Neural progenitor cell (in vitro differentiated cells): ENCODE measurements at regions not wholly inside any gene's neighbourhood (a gene's known extent, or its start where the extent isn't known, plus 50 kb on each side); places are given as distances from the start of the nearest gene placed in this dataset.

Experiments
- DNase-seq: peaks from one replicate; pipeline ENCODE4 v3.0.0-alpha.2; 2016; ENCODE audit warnings: low spot score
- H2AFZ ChIP-seq: fragments of 200-600 bp; sonication (generic); replicated peaks from 2 replicates; pipeline ENCODE4 v1.6.1; 2016; ENCODE audit warnings: antibody characterized with exemption
- H3F3A ChIP-seq: fragments of 200-600 bp; sonication (generic); 2 replicates; pipeline ENCODE4 v1.6.1; 2016; ENCODE audit warnings: antibody characterized with exemption, low read depth
- H3K27ac ChIP-seq: fragments of 200-600 bp; sonication (generic); 2 replicates; pipeline ENCODE4 v1.5.1; 2016; ENCODE audit warnings: mild to moderate bottlenecking
- H3K27me3 ChIP-seq: fragments of 200-600 bp; sonication (generic); 2 replicates; pipeline ENCODE4 v1.6.1; 2016; ENCODE audit warnings: mild to moderate bottlenecking, moderate library complexity
- H3K36me3 ChIP-seq: fragments of 200-600 bp; sonication (generic); 2 replicates; pipeline ENCODE4 v1.5.1; 2016
- H3K4me1 ChIP-seq: fragments of 200-600 bp; sonication (generic); 2 replicates; pipeline ENCODE4 v1.6.1; 2016; ENCODE audit warnings: mixed run types
- H3K4me2 ChIP-seq: fragments of 200-600 bp; sonication (generic); 2 replicates; pipeline ENCODE4 v1.6.1; 2016
- H3K4me3 ChIP-seq: fragments of 200-600 bp; sonication (generic); 2 replicates; pipeline ENCODE4 v1.5.1; 2016
- H3K79me2 ChIP-seq: fragments of 200-600 bp; sonication (generic); 2 replicates; pipeline ENCODE4 v1.6.1; 2016; ENCODE audit warnings: low read depth
- H3K9ac ChIP-seq: fragments of 200-600 bp; sonication (generic); 2 replicates; pipeline ENCODE4 v1.6.1; 2016
- H3K9me3 ChIP-seq: fragments of 200-600 bp; sonication (generic); 2 replicates; pipeline ENCODE4 v1.5.1; 2016; ENCODE audit warnings: low read depth
- H4K20me1 ChIP-seq: fragments of 200-600 bp; sonication (generic); 2 replicates; pipeline ENCODE4 v1.6.1; 2016; ENCODE audit warnings: low read depth
- H3K27ac Mint-ChIP-seq: 3 replicates; pipeline ENCODE4 v1.8.0; 2021; ENCODE audit warnings: mixed read lengths
- H3K27me3 Mint-ChIP-seq: 2 replicates; pipeline ENCODE4 v1.8.0; 2022; ENCODE audit warnings: low read depth, mild to moderate bottlenecking, inconsistent platforms, moderate library complexity, mixed read lengths; ENCODE audit not compliant: insufficient read depth
- H3K36me3 Mint-ChIP-seq: 3 replicates; pipeline ENCODE4 v1.8.0; 2021; ENCODE audit warnings: mixed read lengths
- H3K4me1 Mint-ChIP-seq: 3 replicates; pipeline ENCODE4 v1.8.0; 2021; ENCODE audit warnings: mixed read lengths
- H3K4me3 Mint-ChIP-seq: 3 replicates; pipeline ENCODE4 v1.8.0; 2021; ENCODE audit warnings: mild to moderate bottlenecking, moderate library complexity, mixed read lengths
- H3K9me3 Mint-ChIP-seq: 3 replicates; pipeline ENCODE4 v1.8.0; 2020; ENCODE audit warnings: mixed read lengths
- EZH2 ChIP-seq: fragments of 200-600 bp; sonication (generic); IDR thresholded peaks from 2 replicates; pipeline ENCODE4 v1.6.1; 2017; ENCODE audit warnings: antibody characterized with exemption, mild to moderate bottlenecking, moderate library complexity
- EZH2phosphoT487 ChIP-seq: fragments of 200-600 bp; sonication (generic); IDR thresholded peaks from 2 replicates; pipeline ENCODE4 v1.6.1; 2017; ENCODE audit warnings: antibody characterized with exemption
- TF ChIP-seq, protein P1 (sequence below): fragments of 200-600 bp; sonication (generic); IDR thresholded peaks from 2 replicates; pipeline ENCODE4 v1.5.1; 2017; ENCODE audit warnings: antibody characterized with exemption, mild to moderate bottlenecking

DNA sequence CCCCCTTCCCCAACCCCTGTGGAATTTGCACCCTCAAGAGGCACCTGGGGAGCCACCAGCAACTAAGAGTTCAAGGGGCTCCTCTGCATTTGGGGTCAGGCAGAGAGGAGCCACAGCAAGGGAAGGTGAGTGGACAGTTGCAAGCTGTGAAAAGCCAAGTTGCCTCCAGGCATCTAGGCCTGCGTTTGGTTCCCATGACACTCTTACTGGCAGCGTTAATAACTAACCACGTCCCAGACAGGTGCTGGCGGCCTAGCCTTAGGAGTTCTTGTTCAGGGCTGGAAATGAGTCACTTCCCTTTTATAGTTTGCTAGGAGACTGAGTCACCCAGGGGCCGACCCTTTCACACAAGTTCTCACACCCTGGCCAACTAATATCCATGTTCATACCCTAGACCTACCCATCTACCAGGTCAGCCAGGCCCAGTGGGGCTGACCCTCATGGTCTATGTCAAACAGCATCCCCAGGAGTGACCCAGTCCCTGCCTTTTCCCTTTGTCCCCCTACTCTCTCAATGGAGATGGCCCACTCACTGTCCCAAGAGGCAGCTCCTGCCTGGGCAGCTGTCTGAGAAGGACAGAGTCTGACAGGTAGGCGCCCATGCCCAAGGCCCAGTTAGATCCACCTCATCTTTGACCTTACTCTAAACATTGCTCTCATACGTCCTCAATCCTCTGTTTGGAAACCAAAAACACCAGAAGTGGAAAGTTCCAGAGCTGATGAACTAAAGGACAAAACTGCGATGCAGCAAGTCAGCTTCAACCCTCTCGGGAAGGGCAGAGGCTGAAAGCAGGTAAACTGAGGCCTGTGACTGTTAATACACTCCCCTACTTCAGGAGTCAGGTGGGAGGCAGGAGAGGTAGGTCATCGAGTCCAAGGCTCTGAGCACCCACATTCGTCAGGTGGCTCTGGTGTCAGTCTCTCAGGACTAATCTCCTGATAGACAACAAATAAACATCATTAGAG lies 300.6 kb downstream of the SOX9 start:
- H3K27ac ChIP-seq = no peak overlapping the region

DNA sequence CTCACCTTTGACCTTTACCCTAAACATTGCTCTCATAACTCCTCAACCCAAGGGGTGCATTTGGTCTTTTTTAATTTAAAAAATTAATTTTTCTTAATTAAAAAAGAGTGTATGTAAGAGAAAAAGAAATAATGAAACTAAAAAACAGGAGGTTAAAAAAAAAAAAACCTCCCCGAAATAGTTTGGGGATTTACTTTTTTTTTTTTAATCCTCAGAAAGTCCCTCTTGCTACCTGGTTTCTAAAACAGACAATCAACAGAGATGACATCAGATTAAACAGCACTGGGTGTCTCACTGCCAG lies 301.3 kb downstream of the SOX9 start:
- Mint-ChIP-seq H3K27me3 (peaks cover 5% of the 10 kb centered on the region), H3K4me1 (peaks cover 10% of the 10 kb centered on the region), H3K36me3 (peaks cover 4% of the 10 kb centered on the region), H3K4me3 (no peak overlapping the region), H3K9me3 (peaks cover 14% of the 10 kb centered on the region), H3K27ac (no peak overlapping the region)
- Histone ChIP-seq H3K27me3 (no peaks in the 10 kb centered on the region), H3K4me1 (peaks cover 4% of the 10 kb centered on the region), H3K9ac (no peak overlapping the region), H3K4me3 (no peak overlapping the region), H3K4me2 (no peak overlapping the region), H3F3A (no peaks in the 10 kb centered on the region), H3K9me3 (peaks cover 14% of the 10 kb centered on the region), H3K36me3 (no peaks in the 10 kb centered on the region), H4K20me1 (no peaks in the 10 kb centered on the region), H3K27ac (no peak overlapping the region), H3K79me2 (no peaks in the 10 kb centered on the region), H2AFZ (no peak overlapping the region)
- DNase-seq = no peak
- TF ChIP-seq EZH2 (no peak), EZH2phosphoT487 (no peak)
- TF ChIP-seq, protein P1, sequence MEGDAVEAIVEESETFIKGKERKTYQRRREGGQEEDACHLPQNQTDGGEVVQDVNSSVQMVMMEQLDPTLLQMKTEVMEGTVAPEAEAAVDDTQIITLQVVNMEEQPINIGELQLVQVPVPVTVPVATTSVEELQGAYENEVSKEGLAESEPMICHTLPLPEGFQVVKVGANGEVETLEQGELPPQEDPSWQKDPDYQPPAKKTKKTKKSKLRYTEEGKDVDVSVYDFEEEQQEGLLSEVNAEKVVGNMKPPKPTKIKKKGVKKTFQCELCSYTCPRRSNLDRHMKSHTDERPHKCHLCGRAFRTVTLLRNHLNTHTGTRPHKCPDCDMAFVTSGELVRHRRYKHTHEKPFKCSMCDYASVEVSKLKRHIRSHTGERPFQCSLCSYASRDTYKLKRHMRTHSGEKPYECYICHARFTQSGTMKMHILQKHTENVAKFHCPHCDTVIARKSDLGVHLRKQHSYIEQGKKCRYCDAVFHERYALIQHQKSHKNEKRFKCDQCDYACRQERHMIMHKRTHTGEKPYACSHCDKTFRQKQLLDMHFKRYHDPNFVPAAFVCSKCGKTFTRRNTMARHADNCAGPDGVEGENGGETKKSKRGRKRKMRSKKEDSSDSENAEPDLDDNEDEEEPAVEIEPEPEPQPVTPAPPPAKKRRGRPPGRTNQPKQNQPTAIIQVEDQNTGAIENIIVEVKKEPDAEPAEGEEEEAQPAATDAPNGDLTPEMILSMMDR = no peak

More for the DNA sequence above, 300.6 kb downstream of the SOX9 start:
- H3K27ac Mint-ChIP-seq = peak overlapping the region; percentile 46
- H3K36me3 ChIP-seq = no peaks in the 10 kb centered on the region
- no peaks in the 10 kb centered on the region for H3K27me3 ChIP-seq
- peaks cover 4% of the 10 kb centered on the region for H3K36me3 Mint-ChIP-seq
- peaks cover 10% of the 10 kb centered on the region for H3K4me1 Mint-ChIP-seq
- DNase-seq = no peak
- peaks cover 5% of the 10 kb centered on the region for H3F3A ChIP-seq
- H4K20me1 ChIP-seq = no peaks in the 10 kb centered on the region
- no peak overlapping the region for H3K4me3 ChIP-seq
- no peak overlapping the region for H2AFZ ChIP-seq
- peaks cover 9% of the 10 kb centered on the region for H3K4me1 ChIP-seq
- peak overlapping the region; percentile 23 for H3K4me3 Mint-ChIP-seq
- H3K27me3 Mint-ChIP-seq = peaks cover 5% of the 10 kb centered on the region
- TF ChIP-seq EZH2phosphoT487 (no peak), EZH2 (no peak)
- TF ChIP-seq, protein P1 = no peak
- no peaks in the 10 kb centered on the region for H3K79me2 ChIP-seq
- no peak overlapping the region for H3K4me2 ChIP-seq
- H3K9me3 ChIP-seq = peaks cover 17% of the 10 kb centered on the region
- no peak overlapping the region for H3K9ac ChIP-seq
- peaks cover 18% of the 10 kb centered on the region for H3K9me3 Mint-ChIP-seq

DNA sequence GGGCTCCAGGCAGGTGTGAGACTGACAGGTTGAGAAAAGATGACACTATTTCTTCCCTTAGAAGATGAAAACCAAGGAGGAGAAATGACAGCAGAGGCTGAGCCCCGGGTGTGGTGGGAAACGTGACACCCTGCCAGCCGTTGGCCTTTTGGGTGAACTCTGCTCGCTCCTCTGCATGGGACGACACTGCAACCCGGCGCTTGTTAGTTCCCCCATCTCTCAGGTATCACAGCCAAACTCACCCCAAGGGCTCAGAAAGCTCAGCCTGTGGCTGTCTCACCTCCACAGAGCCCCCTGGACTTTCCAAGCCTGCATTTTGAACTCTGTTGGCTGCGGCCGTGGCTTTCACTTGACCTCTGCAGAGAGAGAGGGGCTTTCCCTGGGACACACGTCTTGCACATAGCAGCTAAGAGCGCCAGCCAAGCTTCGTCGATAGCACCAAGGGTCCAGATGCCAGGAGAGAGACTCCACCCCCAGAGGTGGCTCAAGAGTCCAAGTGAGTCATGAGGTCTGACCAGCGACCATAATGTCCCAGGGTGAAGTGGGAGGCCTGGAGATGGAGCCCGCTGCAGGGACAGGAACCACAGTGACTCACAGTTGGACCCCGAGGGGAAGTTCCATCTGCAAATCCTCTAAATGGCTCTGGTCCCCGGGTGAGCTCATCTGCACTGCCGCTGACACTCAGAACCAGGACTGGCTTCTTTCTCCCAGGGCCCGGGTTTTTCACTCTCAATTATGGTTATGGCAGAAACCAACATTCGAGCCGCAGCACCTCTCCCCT lies 301.9 kb downstream of the SOX9 start:
- Mint-ChIP-seq H3K4me3 (no peak overlapping the region), H3K36me3 (peaks cover 4% of the 10 kb centered on the region), H3K27me3 (peaks cover 9% of the 10 kb centered on the region), H3K27ac (no peak overlapping the region), H3K9me3 (peaks cover 11% of the 10 kb centered on the region), H3K4me1 (peaks cover 10% of the 10 kb centered on the region)
- Histone ChIP-seq H3K4me3 (no peak overlapping the region), H3K9ac (no peak overlapping the region), H3K4me1 (peaks cover 4% of the 10 kb centered on the region), H3K4me2 (no peak overlapping the region), H3K27ac (no peak overlapping the region), H3K9me3 (peaks cover 9% of the 10 kb centered on the region), H4K20me1 (no peaks in the 10 kb centered on the region), H2AFZ (no peak overlapping the region), H3F3A (no peaks in the 10 kb centered on the region), H3K79me2 (no peaks in the 10 kb centered on the region), H3K36me3 (no peaks in the 10 kb centered on the region), H3K27me3 (no peaks in the 10 kb centered on the region)
- no peak for DNase-seq
- no peak for TF ChIP-seq EZH2
- TF ChIP-seq, protein P1 = no peak
- no peak for TF ChIP-seq EZH2phosphoT487
